ENCODE measurements at regions not wholly inside any gene's neighbourhood (a gene's known extent, or its start where the extent isn't known, plus 50 kb on each side); places are given as distances from the start of the nearest gene placed in this dataset.

GRCh38 chr9:28887188-28887884 is 1314.1 kb upstream of the C9orf72 start:
- Histone ChIP-seq H4K91ac (replicated peaks; ENCODE audit: insufficient read length, low read length) (no peak overlapping the region), H2BK5ac (ENCODE audit: low read depth, low read length) (no peak overlapping the region), H3K79me2 (ENCODE audit: control insufficient read depth in 1 of 2, insufficient read depth in 2 of 2, low read length in 2 of 2) (no peaks in the 10 kb centered on the region), H3K14ac (ENCODE audit: insufficient read length) (no peak overlapping the region), H3K23ac (ENCODE audit: insufficient read length) (no peak overlapping the region), H4K8ac (ENCODE audit: extremely low read depth, insufficient read depth, low read length) (no peak overlapping the region), H3K79me1 (ENCODE audit: low read depth, low read length) (no peaks in the 10 kb centered on the region), H3K23me2 (ENCODE audit: low read depth, low read length) (no peaks in the 10 kb centered on the region), H2BK20ac (ENCODE audit: low read length) (no peak overlapping the region), H3K56ac (replicated peaks; ENCODE audit: insufficient read length, low read depth, low read length) (no peak overlapping the region), H2BK12ac (ENCODE audit: low read depth, low read length) (no peak overlapping the region), H2AFZ (ENCODE audit: low read length) (no peak overlapping the region), H3K9me3 (ENCODE audit: insufficient read depth in 2 of 2, low read depth in 1 of 2, low read length in 1 of 2) (no peaks in the 10 kb centered on the region), H3K4me2 (ENCODE audit: insufficient read depth in 1 of 2, low read depth in 2 of 2, low read length in 2 of 2) (no peak overlapping the region), H3K18ac (ENCODE audit: extremely low read depth, low read length) (no peak overlapping the region), H3K4me3 (ENCODE audit: extremely low read depth in 1 of 4, insufficient read depth in 2 of 4, low read depth in 3 of 4, low read length in 4 of 4) (no peak overlapping the region), H4K20me1 (replicated peaks in 1 of 2; ENCODE audit: control insufficient read depth in 1 of 2, insufficient read depth in 2 of 2, low read length in 2 of 2) (no peaks in the 10 kb centered on the region), H2BK15ac (ENCODE audit: low read length) (no peak overlapping the region), H3K36me3 (ENCODE audit: control insufficient read depth in 2 of 4, insufficient read depth in 4 of 4, low read length in 3 of 4) (no peaks in the 10 kb centered on the region), H3K27me3 (replicated peaks in 1 of 4; ENCODE audit: control insufficient read depth in 3 of 4, extremely low read depth in 1 of 4, insufficient read depth in 3 of 4, low read length in 3 of 4) (no peaks in the 10 kb centered on the region), H2BK120ac (replicated peaks; ENCODE audit: low read depth, low read length) (no peak overlapping the region), H3K27ac (ENCODE audit: low read depth, low read length) (no peak overlapping the region), H3K9ac (replicated peaks in 1 of 4; ENCODE audit: extremely low read depth in 1 of 4, low read depth in 3 of 4, low read length in 3 of 4) (no peak overlapping the region), H3K4ac (replicated peaks; ENCODE audit: insufficient read length, low read depth, low read length) (no peak overlapping the region), H2AK5ac (ENCODE audit: low read depth, low read length) (no peak overlapping the region), H3K4me1 (replicated peaks in 1 of 4; ENCODE audit: control insufficient read depth in 3 of 4, insufficient read depth in 4 of 4, low read length in 3 of 4) (no peaks in the 10 kb centered on the region), H4K5ac (ENCODE audit: insufficient read length, low read depth, low read length) (no peak overlapping the region)
- CTCF ChIA-PET (ENCODE audit: partially characterized antibody): no interaction called here
- FAIRE-seq (no peak), DNase-seq (ENCODE audit: low read depth in 1 of 2, low spot score in 2 of 2) (no peak)
- 96% methylated on average over 2 of the region's 2 CpGs; no CpG with 5 or more reads in 1 of the 2 experiments for WGBS, 2 experiments (ENCODE audit: extremely low coverage in 1 of 2, insufficient coverage in 1 of 2, insufficient read length in 1 of 2, insufficient replicate concordance in 2 of 2, low coverage in 1 of 2, low lambda C conversion rate in 2 of 2, missing lambda C conversion rate in 1 of 2)
- TF ChIP-seq SIRT6 (IDR thresholded peaks at IDR 0.05; ENCODE audit: low read length) (no peak), CEBPB (IDR thresholded peaks at IDR 0.05; ENCODE audit: low read depth, low read length) (no peak), SIX5 (IDR thresholded peaks at IDR 0.05; ENCODE audit: low read depth, low read length) (no peak), EZH2 (IDR thresholded peaks at IDR 0.05; ENCODE audit: low read depth, low read length, severe bottlenecking) (no peak), BRCA1 (IDR thresholded peaks at IDR 0.05; ENCODE audit: low read depth, low read length) (no peak), KDM5A (IDR thresholded peaks at IDR 0.05; ENCODE audit: low read length) (no peak), ATF3 (IDR thresholded peaks at IDR 0.05; ENCODE audit: insufficient read depth, low read depth, low read length) (no peak), USF2 (IDR thresholded peaks at IDR 0.05; ENCODE audit: low read length) (no peak), SUZ12 (IDR thresholded peaks at IDR 0.05; ENCODE audit: low read length) (no peak), HDAC6 (IDR thresholded peaks at IDR 0.05; ENCODE audit: low read depth, low read length) (no peak), CREB1 (IDR thresholded peaks at IDR 0.05) (no peak), KDM4A (IDR thresholded peaks at IDR 0.05; ENCODE audit: low read depth, low read length, severe bottlenecking) (no peak), RFX5 (IDR thresholded peaks at IDR 0.05; ENCODE audit: borderline replicate concordance, low read depth, low read length) (no peak), JUN (IDR thresholded peaks at IDR 0.05; ENCODE audit: low read depth, low read length) (no peak)
- POLR2A ChIA-PET (ENCODE audit: partially characterized antibody): no interaction called here
